Kidney (tissue), 13 donors: ENCODE measurements at regions not wholly inside any gene's neighbourhood (a gene's known extent, or its start where the extent isn't known, plus 50 kb on each side); places are given as distances from the start of the nearest gene placed in this dataset.

ENCODE experiments used
- DNase-seq, 5 donors: peaks; one replicate each; pipeline ENCODE4 v3.0.0-alpha.2; 2013 to 2020
- FAIRE-seq: peaks from 2 replicates; lab custom pipeline; 2012; peaks lifted over from hg19 to GRCh38; lab: Jason Lieb, UNC
- H3K27ac ChIP-seq, 2 donors: one replicate each; pipeline ENCODE4 v1.7.0; 2013; ENCODE audit warnings: low read depth in 2 of 2, low read length in 2 of 2, inconsistent platforms in 1 of 2
- H3K27me3 ChIP-seq: one replicate; pipeline ENCODE4 v1.7.1; 2013; ENCODE audit warnings: low read length, inconsistent platforms; ENCODE audit not compliant: control insufficient read depth, insufficient read depth
- H3K36me3 ChIP-seq, 3 donors: one replicate each; pipeline versions ENCODE4 v1.7.0 to v1.7.1; 2013; ENCODE audit warnings: low read length in 3 of 3, control low read depth in 1 of 3, inconsistent platforms in 1 of 3; ENCODE audit not compliant: insufficient read depth in 3 of 3, control insufficient read depth in 2 of 3
- H3K4me1 ChIP-seq, 3 donors: one replicate each; pipeline versions ENCODE4 v1.7.0 to v1.7.1; 2013; ENCODE audit warnings: low read length in 3 of 3, inconsistent platforms in 1 of 3, low read depth in 1 of 3; ENCODE audit not compliant: control insufficient read depth in 2 of 3, insufficient read depth in 2 of 3
- H3K4me3 ChIP-seq, 3 donors: one replicate each; pipeline versions ENCODE4 v1.7.0 to v1.8.1; 2013; ENCODE audit warnings: low read length in 3 of 3, control low read depth in 1 of 3, inconsistent platforms in 1 of 3
- H3K9ac ChIP-seq, 3 donors: one replicate each; pipeline versions ENCODE4 v1.7.0 to v1.7.1; 2013; ENCODE audit warnings: low read length in 3 of 3, control low read depth in 1 of 3, inconsistent platforms in 1 of 3
- H3K9me3 ChIP-seq, 3 donors: one replicate each; pipeline versions ENCODE4 v1.7.0 to v1.7.1; 2013; ENCODE audit warnings: low read length in 3 of 3, control low read depth in 1 of 3, inconsistent platforms in 1 of 3; ENCODE audit not compliant: control insufficient read depth in 2 of 3, insufficient read depth in 1 of 3
- CTCF ChIP-seq: IDR thresholded peaks from 3 replicates; pipeline ENCODE4 v1.5.1; 2012; ENCODE audit warnings: mild to moderate bottlenecking, moderate library complexity, borderline replicate concordance; ENCODE audit not compliant: insufficient read depth; ENCODE audit errors: extremely low read depth
- intact Hi-C: fragments of 100-400 bp; cut with DNase I; formaldehyde crosslinking; loops from one replicate; pipeline ENCODE4 v1.11.1; 2022
- donor health status: control.
- donor health status: control.
- donor health status: control.
- donor health status: control.
- donor health status: control.
- donor health status: DM: yes; HTN: yes; CAD: no.
- donor health status: Normal renal cell carcinoma (clear cell type).

GRCh38 chr3:66128623-66129022 is 89.9 kb upstream of the MAGI1 start:
- H3K9ac ChIP-seq: no peak overlapping the region
- no peak overlapping the region for H3K27ac ChIP-seq
- no peak for FAIRE-seq
- H3K4me1 ChIP-seq: peaks cover 0 to 6% (median 4%) of the 10 kb centered on the region in 3 donors
- no peaks in the 10 kb centered on the region for H3K36me3 ChIP-seq
- no peak for DNase-seq
- TF ChIP-seq CTCF: no peak
- H3K4me3 ChIP-seq: no peak overlapping the region
- no peaks in the 10 kb centered on the region for H3K9me3 ChIP-seq
- intact Hi-C loops: no loop called here
- no peaks in the 10 kb centered on the region for H3K27me3 ChIP-seq

GRCh38 chr3:66121318-66121717 is 82.6 kb upstream of the MAGI1 start:
- H3K9ac ChIP-seq: no peak overlapping the region
- DNase-seq (no peak), FAIRE-seq (no peak)
- H3K27me3 ChIP-seq: no peaks in the 10 kb centered on the region
- H3K27ac ChIP-seq: no peak overlapping the region
- H3K9me3 ChIP-seq: no peaks in the 10 kb centered on the region
- no peak overlapping the region for H3K4me3 ChIP-seq
- TF ChIP-seq CTCF: no peak
- intact Hi-C loops: no loop called here
- H3K4me1 ChIP-seq: peaks cover 0 to 3% (median 0%) of the 10 kb centered on the region in 3 donors
- H3K36me3 ChIP-seq: no peaks in the 10 kb centered on the region

- peak; percentile 13 for FAIRE-seq
These were observed 77.3 kb upstream of the MAGI1 start for GRCh38 chr3:66115858-66116654.

More at GRCh38 chr3:66115858-66116654, 77.3 kb upstream of the MAGI1 start:
- intact Hi-C loops: no loop called here
- no peaks in the 10 kb centered on the region for H3K9me3 ChIP-seq
- H3K27me3 ChIP-seq: no peaks in the 10 kb centered on the region
- peak in 4 of 5 donors; percentile 71 to 92 (median 86) for DNase-seq
- H3K9ac ChIP-seq: no peak overlapping the region
- H3K4me1 ChIP-seq: peaks cover 3 to 15% (median 5%) of the 10 kb centered on the region in 3 donors
- H3K36me3 ChIP-seq: no peaks in the 10 kb centered on the region
- H3K27ac ChIP-seq: peak overlapping the region; percentile 48 to 73
- TF ChIP-seq CTCF: no peak
- no peak overlapping the region for H3K4me3 ChIP-seq
